Right lobe of liver (tissue), 4 donors: ENCODE measurements at regions not wholly inside any gene's neighbourhood (a gene's known extent, or its start where the extent isn't known, plus 50 kb on each side); places are given as distances from the start of the nearest gene placed in this dataset.

ENCODE experiments used
- CTCF ChIP-seq, 4 donors: fragments of 200-600 bp in 3 of 4; fragments of 450-650 bp in 1 of 4; IDR thresholded peaks; one replicate each; pipeline versions ENCODE4 v1.5.1 to v1.8.0; 2016 to 2022; ENCODE audit warnings: antibody characterized with exemption in 4 of 4, mild to moderate bottlenecking in 2 of 4
- POLR2A ChIP-seq: fragments of 450-650 bp; IDR thresholded peaks from one replicate; pipeline ENCODE4 v1.6.1; 2017; ENCODE audit warnings: antibody characterized with exemption, mild to moderate bottlenecking
- donor health status: DM: no; HTN: no; CAD: no.
- donor health status: DM: no; HTN: no; CAD: no.
- donor health status: DM: no; HTN: yes; CAD: no.

GRCh38 chr22:48883211-48883960 is 944.3 kb downstream of the BRD1 start:
- TF ChIP-seq CTCF (IDR thresholded peaks at IDR 0.05) (no peak), POLR2A (no peak)
